Caco-2 (cell line): ENCODE measurements at regions not wholly inside any gene's neighbourhood (a gene's known extent, or its start where the extent isn't known, plus 50 kb on each side); places are given as distances from the start of the nearest gene placed in this dataset.

ENCODE experiments used
- BruUV-seq: library from RNA; stranded (reverse); fragments of 400-500 nt; replicated peaks from 2 replicates; lab custom pipeline; 2021; lab: Mats Ljungman, UMichigan
- CTCF ChIA-PET: fragments of 300-600 bp; sonication (Branson Sonifier 250); formaldehyde crosslinking; loops from one replicate; lab custom pipeline; 2022; ENCODE audit warnings: antibody characterized with exemption; lab: Charles Lee
- POLR2A ChIA-PET: fragments of 300-600 bp; sonication (Branson Sonifier 250); formaldehyde crosslinking; loops from one replicate; lab custom pipeline; 2022; ENCODE audit warnings: antibody characterized with exemption; lab: Charles Lee
- DNase-seq, 2 experiments: peaks; one replicate each; pipeline versions ENCODE4 v3.0.0 to v3.0.0-alpha.2; 2020 to 2022
- H3K27me3 ChIP-seq: replicated peaks from 2 replicates; pipeline ENCODE4 v1.6.0; 2011; ENCODE audit warnings: low read length; ENCODE audit not compliant: control insufficient read depth, insufficient read depth
- H3K36me3 ChIP-seq: 2 replicates; pipeline ENCODE4 v1.5.1; 2011; ENCODE audit warnings: low read length; ENCODE audit not compliant: control insufficient read depth, insufficient read depth
- H3K4me1 ChIP-seq: fragments of 250-450 bp; sonication (Bioruptor Pico); 2 replicates; pipeline ENCODE4 v1.5.1; 2020; ENCODE audit warnings: mild to moderate bottlenecking
- H3K4me3 ChIP-seq: 2 replicates; pipeline ENCODE4 v1.5.1; 2011; ENCODE audit warnings: low read depth, mild to moderate bottlenecking, control low read depth, low read length
- H3K9me3 ChIP-seq: fragments of 250-450 bp; sonication (Bioruptor Pico); 2 replicates; pipeline ENCODE4 v1.5.1; 2020; ENCODE audit warnings: mild to moderate bottlenecking, moderate library complexity
- H3K27ac Mint-ChIP-seq: one replicate; pipeline ENCODE4 v1.8.0; 2022; ENCODE audit warnings: mixed read lengths; ENCODE audit not compliant: unreplicated experiment
- H3K27me3 Mint-ChIP-seq: one replicate; pipeline ENCODE4 v1.8.0; 2022; ENCODE audit warnings: mixed read lengths; ENCODE audit not compliant: insufficient read depth, unreplicated experiment
- H3K36me3 Mint-ChIP-seq: one replicate; pipeline ENCODE4 v1.8.0; 2022; ENCODE audit warnings: mild to moderate bottlenecking, mixed read lengths; ENCODE audit not compliant: insufficient read depth, unreplicated experiment
- H3K4me1 Mint-ChIP-seq: one replicate; pipeline ENCODE4 v1.8.0; 2022; ENCODE audit warnings: low read depth, mixed read lengths; ENCODE audit not compliant: unreplicated experiment
- H3K4me3 Mint-ChIP-seq: one replicate; pipeline ENCODE4 v1.8.0; 2022; ENCODE audit warnings: mild to moderate bottlenecking, moderate library complexity, mixed read lengths; ENCODE audit not compliant: unreplicated experiment
- H3K9me3 Mint-ChIP-seq: one replicate; pipeline ENCODE4 v1.8.0; 2022; ENCODE audit warnings: mixed read lengths; ENCODE audit not compliant: unreplicated experiment
- CTCF ChIP-seq, 2 experiments: fragments of 200-600 bp in 1 of 2; IDR thresholded peaks; 1 replicate in 1 of 2; 2 replicates in 1 of 2; pipeline versions ENCODE4 v1.5.1 to v1.8.0; 2011 to 2022; ENCODE audit warnings: antibody characterized with exemption in 1 of 2, control low read depth in 1 of 2, inconsistent platforms in 1 of 2, low read depth in 1 of 2, low read length in 1 of 2, mild to moderate bottlenecking in 1 of 2, moderate library complexity in 1 of 2; ENCODE audit not compliant: insufficient read depth in 1 of 2, severe bottlenecking in 1 of 2, unreplicated experiment in 1 of 2
- intact Hi-C: fragments of 100-400 bp; cut with micrococcal nuclease; formaldehyde crosslinking; loops from one replicate; pipeline ENCODE4 v1.10.0; 2022; ENCODE audit not compliant: unreplicated experiment

DNA sequence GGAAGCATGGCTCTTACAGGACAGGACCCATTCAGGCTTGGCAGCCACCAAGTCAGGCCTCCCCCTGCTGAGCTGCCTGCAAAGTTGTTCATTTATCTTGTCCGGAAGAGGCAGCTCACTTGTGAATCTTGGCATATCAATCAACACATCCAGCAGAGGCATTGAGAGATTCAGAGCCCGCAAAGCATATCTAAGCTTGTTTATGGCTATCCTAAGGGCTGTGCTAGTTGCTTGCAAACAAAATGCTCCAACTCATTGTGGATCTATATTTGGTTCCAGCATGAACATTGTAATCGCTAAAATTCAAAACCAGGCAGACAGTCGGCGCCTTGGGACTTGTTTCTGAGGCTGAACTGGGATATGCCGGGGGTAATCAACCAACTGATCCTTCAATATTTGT is 106.1 kb downstream of the UNC5CL start:
- no TSS peak for BruUV-seq

DNA sequence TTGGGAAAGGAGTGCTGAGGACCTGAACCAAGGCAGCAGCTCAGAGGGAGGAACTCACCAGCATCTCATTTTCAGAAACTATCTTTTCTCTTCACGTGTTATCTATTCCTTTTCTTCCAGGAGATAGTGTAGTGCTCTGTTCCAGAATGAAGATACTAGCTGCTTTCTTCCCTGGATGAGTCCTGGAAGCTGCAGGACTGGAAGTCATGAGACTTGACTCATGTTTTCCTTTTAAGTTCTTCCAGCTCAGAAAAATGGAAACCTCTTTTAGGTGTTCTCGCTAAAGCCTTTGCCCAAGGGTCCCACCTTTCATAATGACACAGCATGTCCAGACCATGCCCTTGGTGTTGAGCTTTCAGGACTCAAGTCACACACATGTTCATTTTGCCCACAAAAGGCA is 106.7 kb downstream of the UNC5CL start:
- Mint-ChIP-seq H3K27ac (no peak overlapping the region), H3K27me3 (no peaks in the 10 kb centered on the region), H3K4me1 (peaks cover 6% of the 10 kb centered on the region), H3K36me3 (no peaks in the 10 kb centered on the region), H3K4me3 (no peak overlapping the region), H3K9me3 (no peaks in the 10 kb centered on the region)
- no TSS peak for BruUV-seq
- ChIA-PET POLR2A (no interaction called here), CTCF (no interaction called here)
- Histone ChIP-seq H3K4me3 (no peak overlapping the region), H3K36me3 (no peaks in the 10 kb centered on the region), H3K27me3 (no peaks in the 10 kb centered on the region), H3K4me1 (peaks cover 8% of the 10 kb centered on the region; the same call in 1 of the 2 replicates), H3K9me3 (no peaks in the 10 kb centered on the region)
- no peak for TF ChIP-seq CTCF (IDR thresholded peaks at IDR 0.05; ENCODE audit: insufficient read depth in 1 of 2, low read depth in 1 of 2, low read length in 1 of 2, severe bottlenecking in 1 of 2, unreplicated experiment in 1 of 2)
- no peak for DNase-seq
- intact Hi-C loops = no loop called here

More for the DNA sequence above, 106.1 kb downstream of the UNC5CL start:
- Mint-ChIP-seq H3K9me3 (no peaks in the 10 kb centered on the region), H3K36me3 (no peaks in the 10 kb centered on the region), H3K4me1 (peaks cover 6% of the 10 kb centered on the region), H3K27ac (no peak overlapping the region), H3K27me3 (no peaks in the 10 kb centered on the region), H3K4me3 (no peak overlapping the region)
- peaks cover 8% of the 10 kb centered on the region; the same call in 1 of the 2 replicates for H3K4me1 ChIP-seq
- POLR2A ChIA-PET = no interaction called here
- no peaks in the 10 kb centered on the region for H3K27me3 ChIP-seq
- H3K4me3 ChIP-seq = no peak overlapping the region
- no peak for TF ChIP-seq CTCF (IDR thresholded peaks at IDR 0.05; ENCODE audit: insufficient read depth in 1 of 2, low read depth in 1 of 2, low read length in 1 of 2, severe bottlenecking in 1 of 2, unreplicated experiment in 1 of 2)
- CTCF ChIA-PET = no interaction called here
- no peak for DNase-seq
- no peaks in the 10 kb centered on the region for H3K9me3 ChIP-seq
- intact Hi-C loops = no loop called here
- H3K36me3 ChIP-seq = no peaks in the 10 kb centered on the region

GRCh38 chr6:40931931-40932330 is 107.1 kb downstream of the UNC5CL start:
- no peak for DNase-seq

More at GRCh38 chr6:40931931-40932330, 107.1 kb downstream of the UNC5CL start:
- H3K4me3 ChIP-seq = no peak overlapping the region
- no peaks in the 10 kb centered on the region for H3K27me3 ChIP-seq
- no peaks in the 10 kb centered on the region for H3K9me3 ChIP-seq
- Mint-ChIP-seq H3K9me3 (no peaks in the 10 kb centered on the region), H3K4me1 (peaks cover 6% of the 10 kb centered on the region), H3K36me3 (no peaks in the 10 kb centered on the region), H3K4me3 (no peak overlapping the region), H3K27ac (no peak overlapping the region), H3K27me3 (no peaks in the 10 kb centered on the region)
- no peak for TF ChIP-seq CTCF (IDR thresholded peaks at IDR 0.05; ENCODE audit: insufficient read depth in 1 of 2, low read depth in 1 of 2, low read length in 1 of 2, severe bottlenecking in 1 of 2, unreplicated experiment in 1 of 2)
- no TSS peak for BruUV-seq
- CTCF ChIA-PET = no interaction called here
- POLR2A ChIA-PET = no interaction called here
- H3K4me1 ChIP-seq = peaks cover 8% of the 10 kb centered on the region; the same call in 1 of the 2 replicates
- no peaks in the 10 kb centered on the region for H3K36me3 ChIP-seq
- intact Hi-C loops = no loop called here
